ENCODE measurements at regions not wholly inside any gene's neighbourhood (a gene's known extent, or its start where the extent isn't known, plus 50 kb on each side); places are given as distances from the start of the nearest gene placed in this dataset.
A peak's percentile ranks its signal among the peaks of the same experiment; 100 is the strongest.

GRCh38 chr6:163955096-163955495 is 540.6 kb downstream of the QKI start:
- peak; percentile 41 for DNase-seq (ENCODE audit: low read depth)
- no peak overlapping the region for H3K4me3 ChIP-seq (ENCODE audit: control insufficient read depth, low read depth, low read length)
- no peak for TF ChIP-seq CTCF (IDR thresholded peaks at IDR 0.05; ENCODE audit: control insufficient read depth, insufficient read depth, low read depth, low read length, missing control alignments)

- TF ChIP-seq CTCF (IDR thresholded peaks at IDR 0.05; ENCODE audit: control insufficient read depth, insufficient read depth, low read depth, low read length, missing control alignments): no peak
- no peak overlapping the region for H3K4me3 ChIP-seq (ENCODE audit: control insufficient read depth, low read depth, low read length)
- DNase-seq (ENCODE audit: low read depth): no peak
These were observed 539.7 kb downstream of the QKI start for GRCh38 chr6:163954088-163954775.

- DNase-seq (ENCODE audit: low read depth): no peak
- TF ChIP-seq CTCF (IDR thresholded peaks at IDR 0.05; ENCODE audit: control insufficient read depth, insufficient read depth, low read depth, low read length, missing control alignments): no peak
- H3K4me3 ChIP-seq (ENCODE audit: control insufficient read depth, low read depth, low read length): no peak overlapping the region
These were observed 537.5 kb downstream of the QKI start for GRCh38 chr6:163952005-163952404.

- no peak for TF ChIP-seq CTCF (IDR thresholded peaks at IDR 0.05; ENCODE audit: control insufficient read depth, insufficient read depth, low read depth, low read length, missing control alignments)
- H3K4me3 ChIP-seq (ENCODE audit: control insufficient read depth, low read depth, low read length): no peak overlapping the region
These were observed 536.8 kb downstream of the QKI start for GRCh38 chr6:163951326-163951725.

GRCh38 chr6:163950159-163950558 is 535.6 kb downstream of the QKI start:
- H3K4me3 ChIP-seq (ENCODE audit: control insufficient read depth, low read depth, low read length): no peak overlapping the region
- no peak for TF ChIP-seq CTCF (IDR thresholded peaks at IDR 0.05; ENCODE audit: control insufficient read depth, insufficient read depth, low read depth, low read length, missing control alignments)
- DNase-seq (ENCODE audit: low read depth): no peak

More at GRCh38 chr6:163951326-163951725, 536.8 kb downstream of the QKI start:
- no peak for DNase-seq (ENCODE audit: low read depth)

- H3K4me3 ChIP-seq (ENCODE audit: control insufficient read depth, low read depth, low read length): no peak overlapping the region
- no peak for DNase-seq (ENCODE audit: low read depth)
- TF ChIP-seq CTCF (IDR thresholded peaks at IDR 0.05; ENCODE audit: control insufficient read depth, insufficient read depth, low read depth, low read length, missing control alignments): no peak
These were observed 534.9 kb downstream of the QKI start for GRCh38 chr6:163949431-163949830.

All from AG09309 (cell line).